GM21526 (cell line): ENCODE measurements at regions not wholly inside any gene's neighbourhood (a gene's known extent, or its start where the extent isn't known, plus 50 kb on each side); places are given as distances from the start of the nearest gene placed in this dataset.
A peak's percentile ranks its signal among the peaks of the same experiment; 100 is the strongest.
"Not testable (repeated sequence)": the region's sequence is repeated elsewhere in the genome, so short reads cannot be mapped to it uniquely, and the experiment has no call there.

ENCODE experiments used
- ATAC-seq: cut with Tn5 transposase; IDR thresholded peaks from one replicate; pipeline ENCODE4 v1.9.1; 2021; ENCODE audit warnings: moderate library complexity; ENCODE audit not compliant: unreplicated experiment, low FRiP score

GRCh38 chr16:21422824-21423223 lies 144.7 kb upstream of the CRYM start:
- ATAC-seq = not testable (repeated sequence)

GRCh38 chr16:21404699-21405098 lies 126.6 kb upstream of the CRYM start:
- ATAC-seq = not testable (repeated sequence)

- ATAC-seq = not testable (repeated sequence)
Observed at GRCh38 chr16:21397866-21398265, 119.8 kb upstream of the CRYM start.

- ATAC-seq = not testable (repeated sequence)
Observed at GRCh38 chr16:21396545-21396944, 118.5 kb upstream of the CRYM start.

- not testable (repeated sequence) for ATAC-seq
Observed at GRCh38 chr16:21390634-21391033, 112.5 kb upstream of the CRYM start.

- not testable (repeated sequence) for ATAC-seq
Observed at GRCh38 chr16:21389860-21390259, 111.8 kb upstream of the CRYM start.

GRCh38 chr16:21387757-21388156 lies 109.7 kb upstream of the CRYM start:
- ATAC-seq = not testable (repeated sequence)

GRCh38 chr16:21386201-21386915 lies 108.3 kb upstream of the CRYM start:
- not testable (repeated sequence) for ATAC-seq

- ATAC-seq = not testable (repeated sequence)
Observed at GRCh38 chr16:21383682-21384081, 105.6 kb upstream of the CRYM start.

- not testable (repeated sequence) for ATAC-seq
Observed at GRCh38 chr16:21379645-21380044, 101.6 kb upstream of the CRYM start.

GRCh38 chr16:21376196-21376899 lies 98.3 kb upstream of the CRYM start:
- not testable (repeated sequence) for ATAC-seq

- not testable (repeated sequence) for ATAC-seq
Observed at GRCh38 chr16:21375334-21375733, 97.2 kb upstream of the CRYM start.

GRCh38 chr16:21373454-21373853 lies 95.4 kb upstream of the CRYM start:
- not testable (repeated sequence) for ATAC-seq

- ATAC-seq = not testable (repeated sequence)
Observed at GRCh38 chr16:21372862-21373261, 94.8 kb upstream of the CRYM start.

GRCh38 chr16:21372162-21372835 lies 94.2 kb upstream of the CRYM start:
- not testable (repeated sequence) for ATAC-seq

- not testable (repeated sequence) for ATAC-seq
Observed at GRCh38 chr16:21370791-21371190, 92.7 kb upstream of the CRYM start.

GRCh38 chr16:21368973-21369942 lies 91.2 kb upstream of the CRYM start:
- not testable (repeated sequence) for ATAC-seq

GRCh38 chr16:21367733-21368421 lies 89.8 kb upstream of the CRYM start:
- not testable (repeated sequence) for ATAC-seq

- peak; percentile 42 for ATAC-seq
Observed at GRCh38 chr16:21366998-21367397, 88.9 kb upstream of the CRYM start.
